Testis (tissue), 2 donors: ENCODE measurements at regions not wholly inside any gene's neighbourhood (a gene's known extent, or its start where the extent isn't known, plus 50 kb on each side); places are given as distances from the start of the nearest gene placed in this dataset.

Experiments
- CTCF ChIP-seq, 3 experiments: fragments of 450-650 bp in 2 of 3; fragments of 200-600 bp in 1 of 3; sonication (generic) in 1 of 3; IDR thresholded peaks; one replicate each; pipeline ENCODE4 v1.5.1; 2016 to 2019; ENCODE audit warnings: antibody characterized with exemption in 3 of 3, mild to moderate bottlenecking in 2 of 3, moderate library complexity in 1 of 3
- POLR2A ChIP-seq: fragments of 450-650 bp; IDR thresholded peaks from one replicate; pipeline ENCODE4 v1.6.1; 2017; ENCODE audit warnings: antibody characterized with exemption, mild to moderate bottlenecking, moderate library complexity

- no peak for TF ChIP-seq POLR2A
- TF ChIP-seq CTCF (IDR thresholded peaks at IDR 0.05), result no peak
Observed at GRCh38 chr10:10788761-10789160, 228.9 kb upstream of the CELF2 start.
